ENCODE measurements at regions not wholly inside any gene's neighbourhood (a gene's known extent, or its start where the extent isn't known, plus 50 kb on each side); places are given as distances from the start of the nearest gene placed in this dataset.

GRCh38 chr16:59126486-59126885 is 392.4 kb upstream of the GOT2 start:
- Histone ChIP-seq H3K4me1 (ENCODE audit: insufficient read depth) (peaks cover 4% of the 10 kb centered on the region; the same call in 1 of the 2 replicates), H2AFZ (no peak overlapping the region), H3K27me3 (ENCODE audit: insufficient read depth) (no peaks in the 10 kb centered on the region), H3K9me2 (ENCODE audit: insufficient read depth) (no peaks in the 10 kb centered on the region), H3K4me3 (no peak overlapping the region), H3K4me2 (no peak overlapping the region), H3K36me3 (ENCODE audit: insufficient read depth) (no peaks in the 10 kb centered on the region), H3F3A (replicated peaks; ENCODE audit: low read depth) (no peaks in the 10 kb centered on the region), H3K27ac (ENCODE audit: low read depth) (no peak overlapping the region), H3K79me2 (replicated peaks; ENCODE audit: insufficient read depth) (no peaks in the 10 kb centered on the region), H4K20me1 (replicated peaks; ENCODE audit: insufficient read depth) (no peaks in the 10 kb centered on the region)
- no peaks in the 10 kb centered on the region for H3K36me3 Mint-ChIP-seq (ENCODE audit: low read depth)
- H3K27me3 Mint-ChIP-seq (ENCODE audit: insufficient read depth, low read depth, poor library complexity), result no peaks in the 10 kb centered on the region
- no peak overlapping the region for H3K27ac Mint-ChIP-seq
- no peaks in the 10 kb centered on the region for H3K9me3 Mint-ChIP-seq
- TF ChIP-seq EZH2 (IDR thresholded peaks at IDR 0.05; ENCODE audit: low read depth, unreplicated experiment) (no peak), EZH2phosphoT487 (IDR thresholded peaks at IDR 0.05; ENCODE audit: unreplicated experiment) (no peak), JUNB (IDR thresholded peaks at IDR 0.05; ENCODE audit: unreplicated experiment) (no peak), ZNF114 (CRISPR knock-in tag; IDR thresholded peaks at IDR 0.05) (no peak), REST (IDR thresholded peaks at IDR 0.05; ENCODE audit: unreplicated experiment) (no peak), ZNF331 (CRISPR knock-in tag; IDR thresholded peaks at IDR 0.05; ENCODE audit: low read depth) (no peak), POLR2AphosphoS5 (IDR thresholded peaks at IDR 0.05; ENCODE audit: low read depth) (no peak), STAT1 (IDR thresholded peaks at IDR 0.05; ENCODE audit: unreplicated experiment) (no peak), NANOG (IDR thresholded peaks at IDR 0.05; ENCODE audit: borderline replicate concordance) (no peak), ZNF462 (CRISPR knock-in tag; IDR thresholded peaks at IDR 0.05) (no peak), CTCF (conservative IDR thresholded peaks at IDR 0.05; ENCODE audit: low read depth in 2 of 2) (no peak)
- ATAC-seq (no peak), DNase-seq (ENCODE audit: low spot score) (no peak)
- H3K4me3 Mint-ChIP-seq, result no peak overlapping the region
- peaks cover 8% of the 10 kb centered on the region; the same call in 2 of the 3 replicates for H3K4me1 Mint-ChIP-seq
